ENCODE measurements at regions not wholly inside any gene's neighbourhood (a gene's known extent, or its start where the extent isn't known, plus 50 kb on each side); places are given as distances from the start of the nearest gene placed in this dataset.

GRCh38 chr2:156704132-156704531, 268.0 kb downstream of the GPD2 start:
- Histone ChIP-seq H3K4me3 (ENCODE audit: low read length) (no peak overlapping the region), H3K27me3 (ENCODE audit: insufficient read depth, low read length) (no peaks in the 10 kb centered on the region), H2AFZ (ENCODE audit: low read depth, low read length) (no peak overlapping the region), H3K9me3 (ENCODE audit: low read length) (no peaks in the 10 kb centered on the region), H3K36me3 (ENCODE audit: insufficient read depth, low read length) (no peaks in the 10 kb centered on the region), H3K4me1 (ENCODE audit: insufficient read depth, low read length) (no peaks in the 10 kb centered on the region)

GRCh38 chr2:156704617-156705016, 268.4 kb downstream of the GPD2 start:
- no peak overlapping the region for H2AFZ ChIP-seq (ENCODE audit: low read depth, low read length)
- H3K27me3 ChIP-seq (ENCODE audit: insufficient read depth, low read length) = no peaks in the 10 kb centered on the region
- no peaks in the 10 kb centered on the region for H3K4me1 ChIP-seq (ENCODE audit: insufficient read depth, low read length)
- H3K36me3 ChIP-seq (ENCODE audit: insufficient read depth, low read length) = no peaks in the 10 kb centered on the region
- no peaks in the 10 kb centered on the region for H3K9me3 ChIP-seq (ENCODE audit: low read length)
- no peak overlapping the region for H3K4me3 ChIP-seq (ENCODE audit: low read length)

GRCh38 chr2:156706576-156706975, 270.4 kb downstream of the GPD2 start:
- no peaks in the 10 kb centered on the region for H3K36me3 ChIP-seq (ENCODE audit: insufficient read depth, low read length)
- no peaks in the 10 kb centered on the region for H3K9me3 ChIP-seq (ENCODE audit: low read length)
- no peak overlapping the region for H3K4me3 ChIP-seq (ENCODE audit: low read length)
- H3K4me1 ChIP-seq (ENCODE audit: insufficient read depth, low read length) = no peaks in the 10 kb centered on the region
- no peak overlapping the region for H2AFZ ChIP-seq (ENCODE audit: low read depth, low read length)
- H3K27me3 ChIP-seq (ENCODE audit: insufficient read depth, low read length) = no peaks in the 10 kb centered on the region

GRCh38 chr2:156708051-156708450, 271.9 kb downstream of the GPD2 start:
- no peak overlapping the region for H2AFZ ChIP-seq (ENCODE audit: low read depth, low read length)
- no peaks in the 10 kb centered on the region for H3K4me1 ChIP-seq (ENCODE audit: insufficient read depth, low read length)
- no peaks in the 10 kb centered on the region for H3K27me3 ChIP-seq (ENCODE audit: insufficient read depth, low read length)
- H3K9me3 ChIP-seq (ENCODE audit: low read length) = no peaks in the 10 kb centered on the region
- H3K36me3 ChIP-seq (ENCODE audit: insufficient read depth, low read length) = no peaks in the 10 kb centered on the region
- no peak overlapping the region for H3K4me3 ChIP-seq (ENCODE audit: low read length)

GRCh38 chr2:156709091-156709490, 272.9 kb downstream of the GPD2 start:
- no peaks in the 10 kb centered on the region for H3K36me3 ChIP-seq (ENCODE audit: insufficient read depth, low read length)
- H3K9me3 ChIP-seq (ENCODE audit: low read length) = no peaks in the 10 kb centered on the region
- no peaks in the 10 kb centered on the region for H3K4me1 ChIP-seq (ENCODE audit: insufficient read depth, low read length)
- H2AFZ ChIP-seq (ENCODE audit: low read depth, low read length) = no peak overlapping the region
- H3K27me3 ChIP-seq (ENCODE audit: insufficient read depth, low read length) = no peaks in the 10 kb centered on the region
- no peak overlapping the region for H3K4me3 ChIP-seq (ENCODE audit: low read length)

GRCh38 chr2:156719036-156719435, 282.9 kb downstream of the GPD2 start:
- Histone ChIP-seq H3K4me3 (ENCODE audit: low read length) (no peak overlapping the region), H2AFZ (ENCODE audit: low read depth, low read length) (no peak overlapping the region), H3K4me1 (ENCODE audit: insufficient read depth, low read length) (no peaks in the 10 kb centered on the region), H3K9me3 (ENCODE audit: low read length) (no peaks in the 10 kb centered on the region), H3K36me3 (ENCODE audit: insufficient read depth, low read length) (no peaks in the 10 kb centered on the region), H3K27me3 (ENCODE audit: insufficient read depth, low read length) (no peaks in the 10 kb centered on the region)

- no peaks in the 10 kb centered on the region for H3K36me3 ChIP-seq (ENCODE audit: insufficient read depth, low read length)
- H3K4me1 ChIP-seq (ENCODE audit: insufficient read depth, low read length) = no peaks in the 10 kb centered on the region
- no peaks in the 10 kb centered on the region for H3K9me3 ChIP-seq (ENCODE audit: low read length)
- H3K4me3 ChIP-seq (ENCODE audit: low read length) = no peak overlapping the region
- no peaks in the 10 kb centered on the region for H3K27me3 ChIP-seq (ENCODE audit: insufficient read depth, low read length)
- H2AFZ ChIP-seq (ENCODE audit: low read depth, low read length) = no peak overlapping the region
Measured at GRCh38 chr2:156727867-156728266, 291.7 kb downstream of the GPD2 start.

GRCh38 chr2:156728328-156728727, 292.1 kb downstream of the GPD2 start:
- H3K4me1 ChIP-seq (ENCODE audit: insufficient read depth, low read length) = no peaks in the 10 kb centered on the region
- H3K9me3 ChIP-seq (ENCODE audit: low read length) = no peaks in the 10 kb centered on the region
- no peaks in the 10 kb centered on the region for H3K27me3 ChIP-seq (ENCODE audit: insufficient read depth, low read length)
- H3K36me3 ChIP-seq (ENCODE audit: insufficient read depth, low read length) = no peaks in the 10 kb centered on the region
- no peak overlapping the region for H3K4me3 ChIP-seq (ENCODE audit: low read length)
- H2AFZ ChIP-seq (ENCODE audit: low read depth, low read length) = no peak overlapping the region

GRCh38 chr2:156731506-156731905, 295.3 kb downstream of the GPD2 start:
- no peaks in the 10 kb centered on the region for H3K36me3 ChIP-seq (ENCODE audit: insufficient read depth, low read length)
- no peaks in the 10 kb centered on the region for H3K27me3 ChIP-seq (ENCODE audit: insufficient read depth, low read length)
- no peaks in the 10 kb centered on the region for H3K4me1 ChIP-seq (ENCODE audit: insufficient read depth, low read length)
- H2AFZ ChIP-seq (ENCODE audit: low read depth, low read length) = no peak overlapping the region
- no peak overlapping the region for H3K4me3 ChIP-seq (ENCODE audit: low read length)
- no peaks in the 10 kb centered on the region for H3K9me3 ChIP-seq (ENCODE audit: low read length)

- no peaks in the 10 kb centered on the region for H3K9me3 ChIP-seq (ENCODE audit: low read length)
- H3K36me3 ChIP-seq (ENCODE audit: insufficient read depth, low read length) = no peaks in the 10 kb centered on the region
- H2AFZ ChIP-seq (ENCODE audit: low read depth, low read length) = no peak overlapping the region
- no peaks in the 10 kb centered on the region for H3K27me3 ChIP-seq (ENCODE audit: insufficient read depth, low read length)
- H3K4me3 ChIP-seq (ENCODE audit: low read length) = no peak overlapping the region
- no peaks in the 10 kb centered on the region for H3K4me1 ChIP-seq (ENCODE audit: insufficient read depth, low read length)
Measured at GRCh38 chr2:156736950-156737349, 300.8 kb downstream of the GPD2 start.

- H3K36me3 ChIP-seq (ENCODE audit: insufficient read depth, low read length) = no peaks in the 10 kb centered on the region
- H3K27me3 ChIP-seq (ENCODE audit: insufficient read depth, low read length) = no peaks in the 10 kb centered on the region
- no peaks in the 10 kb centered on the region for H3K9me3 ChIP-seq (ENCODE audit: low read length)
- no peak overlapping the region for H3K4me3 ChIP-seq (ENCODE audit: low read length)
- no peaks in the 10 kb centered on the region for H3K4me1 ChIP-seq (ENCODE audit: insufficient read depth, low read length)
- no peak overlapping the region for H2AFZ ChIP-seq (ENCODE audit: low read depth, low read length)
Measured at GRCh38 chr2:156739301-156739700, 303.1 kb downstream of the GPD2 start.

- H3K27me3 ChIP-seq (ENCODE audit: insufficient read depth, low read length) = no peaks in the 10 kb centered on the region
- H3K4me1 ChIP-seq (ENCODE audit: insufficient read depth, low read length) = no peaks in the 10 kb centered on the region
- H3K4me3 ChIP-seq (ENCODE audit: low read length) = no peak overlapping the region
- no peak overlapping the region for H2AFZ ChIP-seq (ENCODE audit: low read depth, low read length)
- H3K36me3 ChIP-seq (ENCODE audit: insufficient read depth, low read length) = no peaks in the 10 kb centered on the region
- no peaks in the 10 kb centered on the region for H3K9me3 ChIP-seq (ENCODE audit: low read length)
Measured at GRCh38 chr2:156745619-156746018, 309.4 kb downstream of the GPD2 start.

GRCh38 chr2:156748221-156748620, 312.0 kb downstream of the GPD2 start:
- Histone ChIP-seq H3K4me1 (ENCODE audit: insufficient read depth, low read length) (no peaks in the 10 kb centered on the region), H3K36me3 (ENCODE audit: insufficient read depth, low read length) (no peaks in the 10 kb centered on the region)

GRCh38 chr2:156752042-156752441, 315.9 kb downstream of the GPD2 start:
- Histone ChIP-seq H3K4me1 (ENCODE audit: insufficient read depth, low read length) (no peaks in the 10 kb centered on the region), H3K9me3 (ENCODE audit: low read length) (no peaks in the 10 kb centered on the region), H3K27me3 (ENCODE audit: insufficient read depth, low read length) (no peaks in the 10 kb centered on the region), H2AFZ (ENCODE audit: low read depth, low read length) (no peak overlapping the region), H3K36me3 (ENCODE audit: insufficient read depth, low read length) (no peaks in the 10 kb centered on the region), H3K4me3 (ENCODE audit: low read length) (no peak overlapping the region)

More at GRCh38 chr2:156748221-156748620, 312.0 kb downstream of the GPD2 start:
- H3K9me3 ChIP-seq (ENCODE audit: low read length) = no peaks in the 10 kb centered on the region
- no peaks in the 10 kb centered on the region for H3K27me3 ChIP-seq (ENCODE audit: insufficient read depth, low read length)
- H2AFZ ChIP-seq (ENCODE audit: low read depth, low read length) = no peak overlapping the region
- H3K4me3 ChIP-seq (ENCODE audit: low read length) = no peak overlapping the region

Measured in neuron (in vitro differentiated cells).